ENCODE measurements at regions not wholly inside any gene's neighbourhood (a gene's known extent, or its start where the extent isn't known, plus 50 kb on each side); places are given as distances from the start of the nearest gene placed in this dataset.

GRCh38 chrX:128664211-128664610, 612.0 kb upstream of the ACTRT1 start:
- Histone ChIP-seq H3K9me3 (ENCODE audit: low read length) (no peaks in the 10 kb centered on the region), H3K4me2 (ENCODE audit: low read length) (no peak overlapping the region), H3K9me2 (ENCODE audit: insufficient read depth, low read length) (no peaks in the 10 kb centered on the region), H3K27ac (ENCODE audit: low read length) (no peak overlapping the region), H3K79me2 (replicated peaks; ENCODE audit: insufficient read depth, low read length) (no peaks in the 10 kb centered on the region), H2AFZ (ENCODE audit: low read depth, low read length) (no peak overlapping the region), H3K27me3 (ENCODE audit: insufficient read depth, low read depth, low read length) (no peaks in the 10 kb centered on the region), H4K20me1 (ENCODE audit: insufficient read depth) (no peaks in the 10 kb centered on the region), H3K36me3 (ENCODE audit: insufficient read depth, low read length) (no peaks in the 10 kb centered on the region), H3F3A (ENCODE audit: insufficient read depth, low read length, poor library complexity, severe bottlenecking) (no peaks in the 10 kb centered on the region), H3K4me3 (ENCODE audit: low read length) (no peak overlapping the region), H3K9ac (ENCODE audit: low read length) (no peak overlapping the region)
- TF ChIP-seq MXI1 (conservative IDR thresholded peaks at IDR 0.05; ENCODE audit: poor library complexity, severe bottlenecking) = no peak
- TF ChIP-seq SMC3 (conservative IDR thresholded peaks at IDR 0.05; ENCODE audit: poor library complexity) = no peak
- TF ChIP-seq RAD21 (conservative IDR thresholded peaks at IDR 0.05) = no peak
- TF ChIP-seq TAF1 (IDR thresholded peaks at IDR 0.05; ENCODE audit: low read depth) = no peak

GRCh38 chrX:128653524-128654060, 601.4 kb upstream of the ACTRT1 start:
- no peaks in the 10 kb centered on the region for H3K79me2 ChIP-seq (replicated peaks; ENCODE audit: insufficient read depth, low read length)
- H4K20me1 ChIP-seq (ENCODE audit: insufficient read depth) = no peaks in the 10 kb centered on the region
- no peaks in the 10 kb centered on the region for H3K27me3 ChIP-seq (ENCODE audit: insufficient read depth, low read depth, low read length)
- no peaks in the 10 kb centered on the region for H3K36me3 ChIP-seq (ENCODE audit: insufficient read depth, low read length)
- H3K27ac ChIP-seq (ENCODE audit: low read length) = no peak overlapping the region
- no peak overlapping the region for H3K9ac ChIP-seq (ENCODE audit: low read length)
- H3F3A ChIP-seq (ENCODE audit: insufficient read depth, low read length, poor library complexity, severe bottlenecking) = no peaks in the 10 kb centered on the region
- no peak overlapping the region for H3K4me3 ChIP-seq (ENCODE audit: low read length)
- H3K9me3 ChIP-seq (ENCODE audit: low read length) = no peaks in the 10 kb centered on the region
- H3K9me2 ChIP-seq (ENCODE audit: insufficient read depth, low read length) = no peaks in the 10 kb centered on the region
- H3K4me2 ChIP-seq (ENCODE audit: low read length) = no peak overlapping the region
- H2AFZ ChIP-seq (ENCODE audit: low read depth, low read length) = no peak overlapping the region
- TF ChIP-seq EP300 (conservative IDR thresholded peaks at IDR 0.05; ENCODE audit: poor library complexity, severe bottlenecking) = no peak
- no peak for TF ChIP-seq POLR2AphosphoS5 (IDR thresholded peaks at IDR 0.05)
- no peak for TF ChIP-seq REST (IDR thresholded peaks at IDR 0.05; ENCODE audit: borderline replicate concordance)
- no peak for TF ChIP-seq EZH2 (IDR thresholded peaks at IDR 0.05; ENCODE audit: borderline replicate concordance, insufficient read depth, low read length, poor library complexity, severe bottlenecking)
- no peak for TF ChIP-seq TAF1 (IDR thresholded peaks at IDR 0.05; ENCODE audit: low read depth)
- TF ChIP-seq MXI1 (conservative IDR thresholded peaks at IDR 0.05; ENCODE audit: poor library complexity, severe bottlenecking) = no peak
- no peak for TF ChIP-seq RAD21 (conservative IDR thresholded peaks at IDR 0.05)
- TF ChIP-seq CTCF (IDR thresholded peaks at IDR 0.05; ENCODE audit: poor library complexity, severe bottlenecking) = no peak
- TF ChIP-seq SMC3 (conservative IDR thresholded peaks at IDR 0.05; ENCODE audit: poor library complexity) = no peak
